SK-N-SH (cell line): ENCODE measurements at regions not wholly inside any gene's neighbourhood (a gene's known extent, or its start where the extent isn't known, plus 50 kb on each side); places are given as distances from the start of the nearest gene placed in this dataset.

ENCODE experiments used
- CTCF ChIP-seq: fragments of 200-600 bp; sonication (generic); IDR thresholded peaks from 2 replicates; pipeline ENCODE4 v1.6.1; 2017; ENCODE audit warnings: antibody characterized with exemption, mild to moderate bottlenecking, moderate library complexity
- ELF1 ChIP-seq: IDR thresholded peaks from 2 replicates; pipeline ENCODE4 v1.4.0; 2012
- EP300 ChIP-seq, 2 experiments: IDR thresholded peaks; 2 replicates each; pipeline versions ENCODE4 v1.4.0 to v1.6.1; 2012; ENCODE audit warnings: borderline replicate concordance in 1 of 2, low read depth in 1 of 2, low read length in 1 of 2
- GABPA ChIP-seq: IDR thresholded peaks from 2 replicates; pipeline ENCODE4 v1.4.0; 2012; ENCODE audit warnings: low read depth, mild to moderate bottlenecking
- MEF2A ChIP-seq: IDR thresholded peaks from 2 replicates; pipeline ENCODE4 v1.4.0; 2012; ENCODE audit warnings: low read depth, borderline replicate concordance
- REST ChIP-seq: IDR thresholded peaks from 2 replicates; pipeline ENCODE4 v1.6.1; 2012; ENCODE audit warnings: mild to moderate bottlenecking, low read depth, low read length, moderate library complexity

- TF ChIP-seq REST = no peak
- no peak for TF ChIP-seq CTCF
- TF ChIP-seq EP300 (IDR thresholded peaks at IDR 0.05; ENCODE audit: borderline replicate concordance in 1 of 2, low read depth in 1 of 2, low read length in 1 of 2) = no peak
- no peak for TF ChIP-seq GABPA
- TF ChIP-seq MEF2A = no peak
- TF ChIP-seq ELF1 = no peak
These were observed 101.8 kb upstream of the NHSL1 start for GRCh38 chr6:138601128-138601527.
